ENCODE measurements at regions not wholly inside any gene's neighbourhood (a gene's known extent, or its start where the extent isn't known, plus 50 kb on each side); places are given as distances from the start of the nearest gene placed in this dataset.
"Not testable (repeated sequence)": the region's sequence is repeated elsewhere in the genome, so short reads cannot be mapped to it uniquely, and the experiment has no call there.

GRCh38 chr15:20288800-20289537, 252.6 kb downstream of the GOLGA6L6 start:
- not testable (repeated sequence) for H3K36me3 ChIP-seq (ENCODE audit: control insufficient read depth, insufficient read depth, low read length); H3K9me3 ChIP-seq (ENCODE audit: control insufficient read depth, low read length); H3K4me3 ChIP-seq (ENCODE audit: low read length); H3K4me1 ChIP-seq (ENCODE audit: control insufficient read depth, insufficient read depth, low read length); H3K9ac ChIP-seq (ENCODE audit: low read length); H3K27me3 ChIP-seq (ENCODE audit: control insufficient read depth, insufficient read depth, low read length)

- H3K27me3 ChIP-seq (ENCODE audit: control insufficient read depth, insufficient read depth, low read length); H3K4me3 ChIP-seq (ENCODE audit: low read length); H3K9ac ChIP-seq (ENCODE audit: low read length); H3K9me3 ChIP-seq (ENCODE audit: control insufficient read depth, low read length); H3K36me3 ChIP-seq (ENCODE audit: control insufficient read depth, insufficient read depth, low read length); H3K4me1 ChIP-seq (ENCODE audit: control insufficient read depth, insufficient read depth, low read length): not testable (repeated sequence)
These were observed 255.0 kb downstream of the GOLGA6L6 start for GRCh38 chr15:20286559-20286958.

- H3K9ac ChIP-seq (ENCODE audit: low read length); H3K4me1 ChIP-seq (ENCODE audit: control insufficient read depth, insufficient read depth, low read length); H3K27me3 ChIP-seq (ENCODE audit: control insufficient read depth, insufficient read depth, low read length); H3K36me3 ChIP-seq (ENCODE audit: control insufficient read depth, insufficient read depth, low read length); H3K4me3 ChIP-seq (ENCODE audit: low read length): not testable (repeated sequence)
- H3K9me3 ChIP-seq (ENCODE audit: control insufficient read depth, low read length), result peaks cover 11% of the 10 kb centered on the region
These were observed 255.8 kb downstream of the GOLGA6L6 start for GRCh38 chr15:20285696-20286300.

GRCh38 chr15:20284891-20285535, 256.6 kb downstream of the GOLGA6L6 start:
- H3K9me3 ChIP-seq (ENCODE audit: control insufficient read depth, low read length), result peaks cover 13% of the 10 kb centered on the region
- H3K4me3 ChIP-seq (ENCODE audit: low read length); H3K27me3 ChIP-seq (ENCODE audit: control insufficient read depth, insufficient read depth, low read length); H3K4me1 ChIP-seq (ENCODE audit: control insufficient read depth, insufficient read depth, low read length); H3K36me3 ChIP-seq (ENCODE audit: control insufficient read depth, insufficient read depth, low read length); H3K9ac ChIP-seq (ENCODE audit: low read length): not testable (repeated sequence)

GRCh38 chr15:20283651-20284050, 257.9 kb downstream of the GOLGA6L6 start:
- peaks cover 13% of the 10 kb centered on the region for H3K9me3 ChIP-seq (ENCODE audit: control insufficient read depth, low read length)
- H3K27me3 ChIP-seq (ENCODE audit: control insufficient read depth, insufficient read depth, low read length); H3K9ac ChIP-seq (ENCODE audit: low read length); H3K4me1 ChIP-seq (ENCODE audit: control insufficient read depth, insufficient read depth, low read length); H3K4me3 ChIP-seq (ENCODE audit: low read length); H3K36me3 ChIP-seq (ENCODE audit: control insufficient read depth, insufficient read depth, low read length): not testable (repeated sequence)

- not testable (repeated sequence) for H3K27me3 ChIP-seq (ENCODE audit: control insufficient read depth, insufficient read depth, low read length)
These were observed 259.1 kb downstream of the GOLGA6L6 start for GRCh38 chr15:20282491-20282943.

GRCh38 chr15:20281567-20282275, 259.9 kb downstream of the GOLGA6L6 start:
- H3K9me3 ChIP-seq (ENCODE audit: control insufficient read depth, low read length), result peaks cover 14% of the 10 kb centered on the region
- H3K9ac ChIP-seq (ENCODE audit: low read length); H3K27me3 ChIP-seq (ENCODE audit: control insufficient read depth, insufficient read depth, low read length); H3K4me1 ChIP-seq (ENCODE audit: control insufficient read depth, insufficient read depth, low read length); H3K4me3 ChIP-seq (ENCODE audit: low read length); H3K36me3 ChIP-seq (ENCODE audit: control insufficient read depth, insufficient read depth, low read length): not testable (repeated sequence)

More at GRCh38 chr15:20282491-20282943, 259.1 kb downstream of the GOLGA6L6 start:
- not testable (repeated sequence) for H3K36me3 ChIP-seq (ENCODE audit: control insufficient read depth, insufficient read depth, low read length); H3K4me3 ChIP-seq (ENCODE audit: low read length); H3K9ac ChIP-seq (ENCODE audit: low read length); H3K4me1 ChIP-seq (ENCODE audit: control insufficient read depth, insufficient read depth, low read length)
- H3K9me3 ChIP-seq (ENCODE audit: control insufficient read depth, low read length), result peaks cover 13% of the 10 kb centered on the region

- no peaks in the 10 kb centered on the region for H3K27me3 ChIP-seq (ENCODE audit: control insufficient read depth, insufficient read depth, low read length)
- no peak overlapping the region for H3K4me3 ChIP-seq (ENCODE audit: low read length)
- H3K36me3 ChIP-seq (ENCODE audit: control insufficient read depth, insufficient read depth, low read length), result no peaks in the 10 kb centered on the region
- no peak overlapping the region for H3K9ac ChIP-seq (ENCODE audit: low read length)
- H3K9me3 ChIP-seq (ENCODE audit: control insufficient read depth, low read length), result peaks cover 18% of the 10 kb centered on the region
- no peaks in the 10 kb centered on the region for H3K4me1 ChIP-seq (ENCODE audit: control insufficient read depth, insufficient read depth, low read length)
These were observed 260.6 kb downstream of the GOLGA6L6 start for GRCh38 chr15:20280933-20281463.

- H3K9me3 ChIP-seq (ENCODE audit: control insufficient read depth, low read length), result peaks cover 18% of the 10 kb centered on the region
- H3K4me3 ChIP-seq (ENCODE audit: low read length); H3K9ac ChIP-seq (ENCODE audit: low read length); H3K27me3 ChIP-seq (ENCODE audit: control insufficient read depth, insufficient read depth, low read length); H3K36me3 ChIP-seq (ENCODE audit: control insufficient read depth, insufficient read depth, low read length); H3K4me1 ChIP-seq (ENCODE audit: control insufficient read depth, insufficient read depth, low read length): not testable (repeated sequence)
These were observed 261.3 kb downstream of the GOLGA6L6 start for GRCh38 chr15:20280141-20280932.

GRCh38 chr15:20279056-20279455, 262.5 kb downstream of the GOLGA6L6 start:
- not testable (repeated sequence) for H3K4me3 ChIP-seq (ENCODE audit: low read length); H3K36me3 ChIP-seq (ENCODE audit: control insufficient read depth, insufficient read depth, low read length); H3K27me3 ChIP-seq (ENCODE audit: control insufficient read depth, insufficient read depth, low read length); H3K9ac ChIP-seq (ENCODE audit: low read length); H3K4me1 ChIP-seq (ENCODE audit: control insufficient read depth, insufficient read depth, low read length)
- peaks cover 18% of the 10 kb centered on the region for H3K9me3 ChIP-seq (ENCODE audit: control insufficient read depth, low read length)

- H3K9ac ChIP-seq (ENCODE audit: low read length); H3K4me1 ChIP-seq (ENCODE audit: control insufficient read depth, insufficient read depth, low read length): not testable (repeated sequence)
- H3K9me3 ChIP-seq (ENCODE audit: control insufficient read depth, low read length), result peaks cover 18% of the 10 kb centered on the region
These were observed 263.2 kb downstream of the GOLGA6L6 start for GRCh38 chr15:20278376-20278775.

More at GRCh38 chr15:20278376-20278775, 263.2 kb downstream of the GOLGA6L6 start:
- not testable (repeated sequence) for H3K27me3 ChIP-seq (ENCODE audit: control insufficient read depth, insufficient read depth, low read length); H3K4me3 ChIP-seq (ENCODE audit: low read length); H3K36me3 ChIP-seq (ENCODE audit: control insufficient read depth, insufficient read depth, low read length)
